WTC11 (cell line): ENCODE measurements at regions not wholly inside any gene's neighbourhood (a gene's known extent, or its start where the extent isn't known, plus 50 kb on each side); places are given as distances from the start of the nearest gene placed in this dataset.

Source experiments
- ATAC-seq: fragments of 200-7000 bp; cut with Tn5 transposase; 2 replicates; pipeline ENCODE4 v1.10.0; 2021; ENCODE audit warnings: mild to moderate bottlenecking, moderate library complexity
- CTCF ChIA-PET: fragments of 300-600 bp; sonication (Branson Sonifier 250); formaldehyde crosslinking; loops from one replicate; lab custom pipeline; 2021; ENCODE audit warnings: antibody characterized with exemption; lab: Charles Lee
- POLR2A ChIA-PET: fragments of 350-600 bp; sonication (Branson Sonifier 250); formaldehyde crosslinking; loops from one replicate; lab custom pipeline; 2021; ENCODE audit warnings: antibody characterized with exemption; lab: Charles Lee
- DNase-seq: peaks from one replicate; pipeline ENCODE4 v3.0.0; 2021; ENCODE audit warnings: low spot score
- H3K27ac Mint-ChIP-seq: 2 replicates; pipeline ENCODE4 v1.8.0; 2021; ENCODE audit warnings: mixed read lengths
- H3K27me3 Mint-ChIP-seq: 2 replicates; pipeline ENCODE4 v1.8.0; 2021; ENCODE audit warnings: low read depth, mild to moderate bottlenecking, moderate library complexity, mixed read lengths
- H3K36me3 Mint-ChIP-seq: 2 replicates; pipeline ENCODE4 v1.8.0; 2021; ENCODE audit warnings: mixed read lengths
- H3K4me1 Mint-ChIP-seq: 2 replicates; pipeline ENCODE4 v1.8.0; 2022; ENCODE audit warnings: mixed read lengths
- H3K4me3 Mint-ChIP-seq: 2 replicates; pipeline ENCODE4 v1.8.0; 2021; ENCODE audit warnings: mild to moderate bottlenecking, moderate library complexity, mixed read lengths
- H3K9me3 Mint-ChIP-seq: 2 replicates; pipeline ENCODE4 v1.8.0; 2021; ENCODE audit warnings: mixed read lengths
- ATF1 ChIP-seq: sonication (generic); formaldehyde crosslinking; IDR thresholded peaks from 2 replicates; pipeline ENCODE4 v1.8.1; 2023; ENCODE audit warnings: mild to moderate bottlenecking, moderate library complexity, missing genetic modification reagents
- CBFB ChIP-seq: sonication (generic); formaldehyde crosslinking; IDR thresholded peaks from 2 replicates; pipeline ENCODE4 v1.8.1; 2022; ENCODE audit warnings: mild to moderate bottlenecking, low read depth, missing genetic modification reagents
- CTCF ChIP-seq: fragments of 200-600 bp; IDR thresholded peaks from 2 replicates; pipeline ENCODE4 v1.8.0; 2022; ENCODE audit warnings: antibody characterized with exemption
- E2F1 ChIP-seq: sonication (generic); formaldehyde crosslinking; IDR thresholded peaks from 2 replicates; pipeline ENCODE4 v1.8.0; 2022; ENCODE audit warnings: mild to moderate bottlenecking, missing genetic modification reagents
- E2F5 ChIP-seq: sonication (generic); formaldehyde crosslinking; IDR thresholded peaks from 2 replicates; pipeline ENCODE4 v1.8.1; 2022; ENCODE audit warnings: mild to moderate bottlenecking, moderate library complexity, missing genetic modification reagents
- GABPB1 ChIP-seq: sonication (generic); formaldehyde crosslinking; IDR thresholded peaks from 2 replicates; pipeline ENCODE4 v1.8.1; 2023; ENCODE audit warnings: mild to moderate bottlenecking, missing genetic modification reagents
- HMGXB4 ChIP-seq: sonication (generic); formaldehyde crosslinking; IDR thresholded peaks from 2 replicates; pipeline ENCODE4 v1.8.1; 2023; ENCODE audit warnings: mild to moderate bottlenecking, moderate library complexity, missing genetic modification reagents
- JAZF1 ChIP-seq: fragments of 250-450 bp; sonication (Bioruptor Pico); IDR thresholded peaks from 2 replicates; pipeline ENCODE4 v1.9.0; 2021; ENCODE audit warnings: moderate library complexity, mild to moderate bottlenecking, inconsistent platforms
- NFATC4 ChIP-seq: fragments of 250-450 bp; sonication (Bioruptor Pico); IDR thresholded peaks from 2 replicates; pipeline ENCODE4 v1.9.0; 2021; ENCODE audit warnings: mild to moderate bottlenecking
- NR1H2 ChIP-seq: sonication (generic); formaldehyde crosslinking; IDR thresholded peaks from 2 replicates; pipeline ENCODE4 v1.9.0; 2021; ENCODE audit warnings: mild to moderate bottlenecking, moderate library complexity, missing genetic modification reagents
- SMAD3 ChIP-seq: sonication (generic); formaldehyde crosslinking; IDR thresholded peaks from 2 replicates; pipeline ENCODE4 v1.8.0; 2022; ENCODE audit warnings: missing genetic modification reagents, mild to moderate bottlenecking, borderline replicate concordance
- STAT6 ChIP-seq: sonication (generic); formaldehyde crosslinking; conservative IDR thresholded peaks from 2 replicates; pipeline ENCODE4 v1.8.1; 2023; ENCODE audit warnings: mild to moderate bottlenecking, low read depth, missing genetic modification reagents, moderate library complexity
- TEAD4 ChIP-seq: sonication (generic); formaldehyde crosslinking; IDR thresholded peaks from 2 replicates; pipeline ENCODE4 v1.8.0; 2022; ENCODE audit warnings: mild to moderate bottlenecking, missing genetic modification reagents
- ZNF219 ChIP-seq: sonication (generic); formaldehyde crosslinking; IDR thresholded peaks from 2 replicates; pipeline ENCODE4 v1.8.0; 2023; ENCODE audit warnings: missing genetic modification reagents, mild to moderate bottlenecking, borderline replicate concordance
- ZNF425 ChIP-seq: fragments of 250-450 bp; sonication (Bioruptor Pico); conservative IDR thresholded peaks from 2 replicates; pipeline ENCODE4 v1.9.0; 2021; ENCODE audit warnings: mild to moderate bottlenecking
- ZSCAN18 ChIP-seq: fragments of 250-450 bp; sonication (Bioruptor Pico); IDR thresholded peaks from 2 replicates; pipeline ENCODE4 v2.1.2; 2022; ENCODE audit warnings: mild to moderate bottlenecking, moderate library complexity

- no peak overlapping the region for H3K4me3 Mint-ChIP-seq
- no peaks in the 10 kb centered on the region for H3K4me1 Mint-ChIP-seq
- TF ChIP-seq ZNF425 (CRISPR knock-in tag): no peak
- no peak for TF ChIP-seq ZSCAN18 (CRISPR knock-in tag)
- no peak for TF ChIP-seq NR1H2
- TF ChIP-seq GABPB1: no peak
- no peak for TF ChIP-seq ATF1
- no peak for TF ChIP-seq CBFB (CRISPR knock-in tag)
- no peak for TF ChIP-seq SMAD3 (CRISPR knock-in tag)
Observed at GRCh38 chr13:83470133-83470797, 412.0 kb downstream of the SLITRK1 start.

GRCh38 chr13:83453723-83454122, 428.6 kb downstream of the SLITRK1 start:
- Mint-ChIP-seq H3K27ac (no peak overlapping the region), H3K9me3 (peaks cover 5% of the 10 kb centered on the region; the same call in 1 of the 2 replicates), H3K4me1 (peaks cover 10% of the 10 kb centered on the region), H3K36me3 (no peaks in the 10 kb centered on the region), H3K4me3 (no peak overlapping the region), H3K27me3 (no peaks in the 10 kb centered on the region)
- ChIA-PET POLR2A (no interaction called here), CTCF (no interaction called here)
- ATAC-seq: no peak
- no peak for DNase-seq
- TF ChIP-seq HMGXB4 (CRISPR knock-in tag): no peak
- TF ChIP-seq CTCF: no peak
- no peak for TF ChIP-seq E2F5
- TF ChIP-seq TEAD4 (CRISPR knock-in tag): no peak
- no peak for TF ChIP-seq STAT6 (CRISPR knock-in tag)
- TF ChIP-seq NFATC4 (CRISPR knock-in tag): no peak
- TF ChIP-seq E2F1 (CRISPR knock-in tag): no peak
- TF ChIP-seq JAZF1 (CRISPR knock-in tag): no peak
- no peak for TF ChIP-seq ZSCAN18 (CRISPR knock-in tag)
- TF ChIP-seq ZNF219: no peak

More at GRCh38 chr13:83470133-83470797, 412.0 kb downstream of the SLITRK1 start:
- POLR2A ChIA-PET: no interaction called here
- Mint-ChIP-seq H3K27me3 (no peaks in the 10 kb centered on the region), H3K36me3 (no peaks in the 10 kb centered on the region), H3K9me3 (peaks cover 15% of the 10 kb centered on the region), H3K27ac (no peak overlapping the region)
- CTCF ChIA-PET: no interaction called here
- ATAC-seq (no peak), DNase-seq (no peak)
